C4-2B (cell line): ENCODE measurements at regions not wholly inside any gene's neighbourhood (a gene's known extent, or its start where the extent isn't known, plus 50 kb on each side); places are given as distances from the start of the nearest gene placed in this dataset.
A peak's percentile ranks its signal among the peaks of the same experiment; 100 is the strongest.

Experiments used
- H3K27ac ChIP-seq: fragments of 450-650 bp; 2 replicates; pipeline ENCODE4 v1.5.1; 2017
- CTCF ChIP-seq: fragments of 450-650 bp; conservative IDR thresholded peaks from 2 replicates; pipeline ENCODE4 v1.5.1; 2017; ENCODE audit warnings: mild to moderate bottlenecking
- ZFX ChIP-seq: fragments of 450-650 bp; IDR thresholded peaks from 2 replicates; pipeline ENCODE4 v1.6.1; 2017

DNA sequence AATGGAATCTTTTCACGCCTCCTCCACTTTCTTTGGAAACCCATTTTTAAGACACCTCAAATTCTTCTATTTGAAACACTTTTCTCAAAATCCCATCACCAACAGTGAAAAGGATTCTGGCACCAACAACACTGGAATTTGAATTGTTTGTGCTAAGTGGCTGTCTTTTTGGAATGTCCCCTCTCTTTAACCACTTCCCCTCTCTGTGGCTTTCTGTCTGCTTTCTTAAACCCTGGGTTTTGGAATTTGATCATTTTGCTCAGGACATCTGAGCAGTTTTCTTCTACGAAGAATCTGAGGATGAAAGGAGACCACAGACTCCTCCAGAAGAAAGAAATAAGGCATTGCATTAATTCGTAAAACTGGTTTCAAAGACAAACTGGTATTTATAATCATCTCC lies 89.0 kb downstream of the MXRA5 start:
- H3K27ac ChIP-seq: no peak overlapping the region
- TF ChIP-seq ZFX (no peak), CTCF (no peak)

DNA sequence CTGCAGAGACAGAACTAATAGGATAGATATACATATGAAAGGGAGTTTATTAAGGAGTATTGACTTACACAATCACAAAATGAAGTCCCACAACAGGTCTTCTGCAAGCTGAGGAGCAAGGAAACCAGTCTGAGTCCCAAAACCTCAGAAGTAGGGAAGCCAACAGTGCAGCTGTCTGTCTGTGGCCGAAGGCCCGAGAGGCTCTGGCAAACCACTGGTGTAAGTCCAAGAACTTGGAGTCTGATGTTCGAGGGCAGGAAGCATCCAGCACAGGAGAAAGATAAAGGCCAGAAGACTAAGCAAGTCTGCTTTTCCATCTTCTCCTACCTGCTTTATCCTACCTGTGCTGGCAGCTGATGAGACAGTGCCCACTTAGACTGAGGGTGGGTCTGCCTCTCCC lies 89.6 kb downstream of the MXRA5 start:
- H3K27ac ChIP-seq: no peak overlapping the region
- TF ChIP-seq CTCF (no peak), ZFX (no peak)

- H3K27ac ChIP-seq: no peak overlapping the region
- TF ChIP-seq CTCF (no peak), ZFX (no peak)
Observed at GRCh38 chrX:3252744-3253143, 93.7 kb downstream of the MXRA5 start.

DNA sequence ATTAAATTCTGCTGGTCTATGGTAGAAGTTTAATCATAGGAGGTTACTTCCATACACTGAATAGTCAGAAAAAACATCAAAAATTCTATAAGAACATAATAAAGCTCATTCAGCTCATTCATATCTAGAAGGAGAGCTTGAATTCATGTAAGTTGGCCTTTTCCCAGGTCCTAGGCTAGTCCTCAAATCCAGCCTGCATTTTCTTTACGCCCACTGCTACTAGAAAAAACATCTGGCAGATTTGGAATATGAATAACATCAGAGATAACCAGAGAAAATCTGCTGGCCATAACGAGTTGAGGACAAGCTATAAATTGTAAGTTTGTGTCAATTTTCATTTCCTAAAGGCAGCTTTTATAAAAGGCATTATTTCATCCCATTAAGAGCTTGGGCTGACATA lies 95.5 kb downstream of the MXRA5 start:
- no peak for TF ChIP-seq CTCF
- no peak for TF ChIP-seq ZFX
- H3K27ac ChIP-seq: no peak overlapping the region

DNA sequence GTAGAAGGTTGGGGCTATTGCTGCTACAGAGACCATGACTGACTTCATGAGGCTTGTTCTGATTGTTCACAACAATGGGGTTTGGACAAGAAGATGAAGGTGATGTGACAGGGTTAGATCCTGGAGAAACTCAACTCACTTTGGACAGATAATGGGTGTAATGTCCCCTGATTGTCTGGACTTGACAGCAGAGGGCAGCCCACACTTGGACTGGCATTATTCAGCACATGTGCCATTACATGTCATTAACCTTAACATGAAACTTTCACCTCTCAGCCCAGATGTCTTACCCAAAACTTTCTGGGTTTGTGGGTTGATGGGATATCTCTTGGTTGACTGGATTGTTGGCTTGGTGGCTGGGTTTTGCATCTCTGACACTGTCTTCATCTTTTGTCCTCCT lies 101.5 kb downstream of the MXRA5 start:
- TF ChIP-seq ZFX: no peak
- 0 out of 2 replicates have a peak, but pooled peaks have one; percentile 6 for TF ChIP-seq CTCF
- H3K27ac ChIP-seq: no peak overlapping the region

GRCh38 chrX:3244203-3244743 lies 102.2 kb downstream of the MXRA5 start:
- no peak overlapping the region for H3K27ac ChIP-seq

GRCh38 chrX:3232262-3232923 lies 114.1 kb downstream of the MXRA5 start:
- no peak overlapping the region for H3K27ac ChIP-seq

More at GRCh38 chrX:3244203-3244743, 102.2 kb downstream of the MXRA5 start:
- TF ChIP-seq ZFX (no peak), CTCF (no peak)

More at GRCh38 chrX:3232262-3232923, 114.1 kb downstream of the MXRA5 start:
- TF ChIP-seq CTCF (no peak), ZFX (no peak)
